ENCODE measurements at regions not wholly inside any gene's neighbourhood (a gene's known extent, or its start where the extent isn't known, plus 50 kb on each side); places are given as distances from the start of the nearest gene placed in this dataset.

GRCh38 chr10:3292636-3293035 lies 120.1 kb upstream of the PITRM1 start:
- TF ChIP-seq CTCF (IDR thresholded peaks at IDR 0.05; ENCODE audit: unreplicated experiment) = no peak
- Mint-ChIP-seq H3K27me3 (peaks cover 48% of the 10 kb centered on the region), H3K4me3 (ENCODE audit: low read depth) (no peak overlapping the region), H3K4me1 (ENCODE audit: low read depth) (peaks cover 19% of the 10 kb centered on the region), H3K9me3 (ENCODE audit: low read depth) (no peaks in the 10 kb centered on the region), H3K27ac (peak overlapping the region; percentile 50), H3K36me3 (ENCODE audit: insufficient read depth) (no peaks in the 10 kb centered on the region)
- no peak for DNase-seq (ENCODE audit: low spot score, unreplicated experiment)

- Mint-ChIP-seq H3K4me3 (ENCODE audit: low read depth) (no peak overlapping the region), H3K9me3 (ENCODE audit: low read depth) (no peaks in the 10 kb centered on the region), H3K36me3 (ENCODE audit: insufficient read depth) (no peaks in the 10 kb centered on the region), H3K4me1 (ENCODE audit: low read depth) (peaks cover 19% of the 10 kb centered on the region), H3K27me3 (peaks cover 34% of the 10 kb centered on the region), H3K27ac (no peak overlapping the region)
- no peak for TF ChIP-seq CTCF (IDR thresholded peaks at IDR 0.05; ENCODE audit: unreplicated experiment)
- no peak for DNase-seq (ENCODE audit: low spot score, unreplicated experiment)
Measured at GRCh38 chr10:3290550-3290949, 118.0 kb upstream of the PITRM1 start.

GRCh38 chr10:3287572-3288445 lies 115.2 kb upstream of the PITRM1 start:
- Mint-ChIP-seq H3K4me3 (ENCODE audit: low read depth) (no peak overlapping the region), H3K27ac (no peak overlapping the region), H3K36me3 (ENCODE audit: insufficient read depth) (no peaks in the 10 kb centered on the region), H3K4me1 (ENCODE audit: low read depth) (peaks cover 1% of the 10 kb centered on the region), H3K9me3 (ENCODE audit: low read depth) (no peaks in the 10 kb centered on the region), H3K27me3 (peaks cover 17% of the 10 kb centered on the region)
- no peak for DNase-seq (ENCODE audit: low spot score, unreplicated experiment)
- no peak for TF ChIP-seq CTCF (IDR thresholded peaks at IDR 0.05; ENCODE audit: unreplicated experiment)

GRCh38 chr10:3282674-3283017 lies 110.1 kb upstream of the PITRM1 start:
- Mint-ChIP-seq H3K36me3 (ENCODE audit: insufficient read depth) (no peaks in the 10 kb centered on the region), H3K4me3 (ENCODE audit: low read depth) (no peak overlapping the region), H3K9me3 (ENCODE audit: low read depth) (no peaks in the 10 kb centered on the region), H3K27ac (no peak overlapping the region), H3K27me3 (peaks cover 3% of the 10 kb centered on the region), H3K4me1 (ENCODE audit: low read depth) (peaks cover 1% of the 10 kb centered on the region)
- no peak for TF ChIP-seq CTCF (IDR thresholded peaks at IDR 0.05; ENCODE audit: unreplicated experiment)
- DNase-seq (ENCODE audit: low spot score, unreplicated experiment) = no peak

- TF ChIP-seq CTCF (IDR thresholded peaks at IDR 0.05; ENCODE audit: unreplicated experiment) = no peak
- Mint-ChIP-seq H3K27me3 (peaks cover 4% of the 10 kb centered on the region), H3K4me3 (ENCODE audit: low read depth) (no peak overlapping the region), H3K27ac (no peak overlapping the region), H3K4me1 (ENCODE audit: low read depth) (peaks cover 1% of the 10 kb centered on the region), H3K36me3 (ENCODE audit: insufficient read depth) (no peaks in the 10 kb centered on the region), H3K9me3 (ENCODE audit: low read depth) (no peaks in the 10 kb centered on the region)
- no peak for DNase-seq (ENCODE audit: low spot score, unreplicated experiment)
Measured at GRCh38 chr10:3281941-3282673, 109.5 kb upstream of the PITRM1 start.
